Brain microvascular endothelial cell (primary cell): ENCODE measurements at regions not wholly inside any gene's neighbourhood (a gene's known extent, or its start where the extent isn't known, plus 50 kb on each side); places are given as distances from the start of the nearest gene placed in this dataset.

ENCODE experiments used
- DNase-seq: peaks from one replicate; pipeline ENCODE4 v3.0.0-alpha.2; 2020
- H3K27ac ChIP-seq: fragments of 250-450 bp; sonication (Bioruptor Pico); 2 replicates; pipeline ENCODE4 v1.5.1; 2020; ENCODE audit warnings: mild to moderate bottlenecking, moderate library complexity
- H3K27me3 ChIP-seq: fragments of 250-450 bp; sonication (Bioruptor Pico); replicated peaks from 2 replicates; pipeline ENCODE4 v1.5.1; 2020; ENCODE audit warnings: mild to moderate bottlenecking
- H3K36me3 ChIP-seq: fragments of 250-450 bp; sonication (Bioruptor Pico); replicated peaks from 2 replicates; pipeline ENCODE4 v1.5.1; 2020; ENCODE audit warnings: mild to moderate bottlenecking
- H3K4me3 ChIP-seq: 2 replicates; pipeline ENCODE4 v1.5.1; 2011; ENCODE audit warnings: low read depth, mild to moderate bottlenecking, control low read depth, low read length, moderate library complexity
- CTCF ChIP-seq: IDR thresholded peaks from 2 replicates; pipeline ENCODE4 v1.5.1; 2011; ENCODE audit warnings: low read depth, mild to moderate bottlenecking, moderate library complexity, low read length, control low read depth, inconsistent platforms; ENCODE audit errors: missing control alignments
- in situ Hi-C: cut with HindIII; loops from 2 replicates; pipeline ENCODE4 v1.10.0; 2017; ENCODE audit warnings: low sequenced_read_pairs, low pct_ligation_motif_present

GRCh38 chr4:142955501-142955900, 109.4 kb upstream of the INPP4B start:
- Histone ChIP-seq H3K4me3 (no peak overlapping the region), H3K27me3 (no peaks in the 10 kb centered on the region), H3K36me3 (no peaks in the 10 kb centered on the region), H3K27ac (no peak overlapping the region)
- no peak for DNase-seq
- in situ Hi-C loops = no loop called here
- no peak for TF ChIP-seq CTCF

DNA sequence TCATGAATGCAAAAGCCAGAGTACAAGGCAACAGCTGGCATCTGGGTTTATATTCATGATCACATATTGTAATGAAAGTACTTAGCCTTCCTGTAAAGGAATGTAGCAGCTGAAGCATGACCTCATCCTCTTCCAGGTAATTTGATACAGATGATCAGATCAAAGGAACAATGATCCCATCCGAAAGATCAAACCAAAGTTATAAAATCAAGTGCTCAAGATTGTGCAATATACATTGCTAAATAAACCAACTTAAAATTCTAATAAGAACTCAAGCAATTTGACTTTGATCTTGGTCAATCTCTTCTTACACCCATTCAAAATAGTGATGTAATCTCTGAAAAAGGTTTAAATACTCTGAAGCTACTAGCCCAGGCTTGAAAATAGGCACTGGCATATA, 113.1 kb upstream of the INPP4B start:
- Histone ChIP-seq H3K36me3 (no peaks in the 10 kb centered on the region), H3K27ac (no peak overlapping the region), H3K27me3 (no peaks in the 10 kb centered on the region), H3K4me3 (no peak overlapping the region)
- in situ Hi-C loops = no loop called here
- TF ChIP-seq CTCF = no peak
- DNase-seq = no peak

- no peak for DNase-seq
- TF ChIP-seq CTCF = no peak
- Histone ChIP-seq H3K36me3 (no peaks in the 10 kb centered on the region), H3K4me3 (no peak overlapping the region), H3K27ac (no peak overlapping the region), H3K27me3 (no peaks in the 10 kb centered on the region)
- in situ Hi-C loops = no loop called here
Measured at GRCh38 chr4:142960126-142960525, 114.0 kb upstream of the INPP4B start.

GRCh38 chr4:142960867-142961644, 115.0 kb upstream of the INPP4B start:
- DNase-seq = no peak
- no peaks in the 10 kb centered on the region for H3K27me3 ChIP-seq
- no peaks in the 10 kb centered on the region for H3K36me3 ChIP-seq
- H3K4me3 ChIP-seq = no peak overlapping the region
- in situ Hi-C loops = no loop called here
- TF ChIP-seq CTCF = no peak
- H3K27ac ChIP-seq = no peak overlapping the region

GRCh38 chr4:142961866-142962265, 115.8 kb upstream of the INPP4B start:
- Histone ChIP-seq H3K27ac (no peak overlapping the region), H3K36me3 (no peaks in the 10 kb centered on the region)

More at GRCh38 chr4:142961866-142962265, 115.8 kb upstream of the INPP4B start:
- no peak for DNase-seq
- TF ChIP-seq CTCF = no peak
- in situ Hi-C loops = no loop called here
- no peak overlapping the region for H3K4me3 ChIP-seq
- H3K27me3 ChIP-seq = no peaks in the 10 kb centered on the region
